AG04449 (cell line): ENCODE measurements at regions not wholly inside any gene's neighbourhood (a gene's known extent, or its start where the extent isn't known, plus 50 kb on each side); places are given as distances from the start of the nearest gene placed in this dataset.

Experiments used
- CTCF ChIA-PET: fragments of 350-600 bp; formaldehyde crosslinking; extraction: SDS; loops from one replicate; lab custom pipeline; 2021; ENCODE audit warnings: antibody characterized with exemption; lab: Yijun Ruan, JAX
- POLR2A ChIA-PET: fragments of 400-600, 350-600 bp; formaldehyde crosslinking; extraction: SDS; loops from one replicate; lab custom pipeline; 2020; ENCODE audit warnings: antibody characterized with exemption, inconsistent platforms; lab: Yijun Ruan, JAX
- DNase-seq: peaks from one replicate; pipeline ENCODE4 v3.0.0-alpha.2; 2010; ENCODE audit warnings: low read depth, low spot score
- H3K4me3 ChIP-seq: 2 replicates; pipeline ENCODE4 v1.5.1; 2011; ENCODE audit warnings: low read depth, mild to moderate bottlenecking, control low read depth, low read length
- CTCF ChIP-seq: IDR thresholded peaks from one replicate; pipeline ENCODE4 v1.5.1; 2011; ENCODE audit warnings: mild to moderate bottlenecking, moderate library complexity, low read length, control low read depth, inconsistent platforms; ENCODE audit not compliant: insufficient read depth; ENCODE audit errors: missing control alignments

GRCh38 chr15:47548231-47548630 lies 169.1 kb upstream of the SEMA6D start:
- DNase-seq: no peak
- H3K4me3 ChIP-seq: no peak overlapping the region
- CTCF ChIA-PET: no interaction called here
- no peak for TF ChIP-seq CTCF
- POLR2A ChIA-PET: no interaction called here

- DNase-seq: no peak
- H3K4me3 ChIP-seq: no peak overlapping the region
- ChIA-PET POLR2A (no interaction called here), CTCF (no interaction called here)
- TF ChIP-seq CTCF: no peak
Measured at GRCh38 chr15:47548986-47549385, 168.3 kb upstream of the SEMA6D start.

- no peak for TF ChIP-seq CTCF
- no peak for DNase-seq
- ChIA-PET CTCF (interaction anchor here (1.1 kb wide), 1 partner anchor 18 kb away, joined by 3 read pairs; no protein-coding TSS in a partner anchor), POLR2A (no interaction called here)
- H3K4me3 ChIP-seq: no peak overlapping the region
Measured at GRCh38 chr15:47551079-47551478, 166.2 kb upstream of the SEMA6D start.

GRCh38 chr15:47551546-47551945 lies 165.8 kb upstream of the SEMA6D start:
- POLR2A ChIA-PET: no interaction called here
- H3K4me3 ChIP-seq: no peak overlapping the region
- CTCF ChIA-PET: interaction anchor here (1.1 kb wide), 1 partner anchor 441 kb away, joined by 3 read pairs; no protein-coding TSS in a partner anchor
- no peak for DNase-seq
- no peak for TF ChIP-seq CTCF

GRCh38 chr15:47552978-47553608 lies 164.2 kb upstream of the SEMA6D start:
- ChIA-PET CTCF (no interaction called here), POLR2A (no interaction called here)
- TF ChIP-seq CTCF: no peak
- no peak for DNase-seq
- H3K4me3 ChIP-seq: no peak overlapping the region

- DNase-seq: no peak
- no peak for TF ChIP-seq CTCF
- CTCF ChIA-PET: no interaction called here
- H3K4me3 ChIP-seq: no peak overlapping the region
- POLR2A ChIA-PET: no interaction called here
Measured at GRCh38 chr15:47553947-47554346, 163.4 kb upstream of the SEMA6D start.
